HG03097 (cell line): ENCODE measurements at regions not wholly inside any gene's neighbourhood (a gene's known extent, or its start where the extent isn't known, plus 50 kb on each side); places are given as distances from the start of the nearest gene placed in this dataset.
"Not testable (repeated sequence)": the region's sequence is repeated elsewhere in the genome, so short reads cannot be mapped to it uniquely, and the experiment has no call there.

Experiments
- ATAC-seq: cut with Tn5 transposase; IDR thresholded peaks from one replicate; pipeline ENCODE4 v1.9.1; 2021; ENCODE audit not compliant: unreplicated experiment, low FRiP score

DNA sequence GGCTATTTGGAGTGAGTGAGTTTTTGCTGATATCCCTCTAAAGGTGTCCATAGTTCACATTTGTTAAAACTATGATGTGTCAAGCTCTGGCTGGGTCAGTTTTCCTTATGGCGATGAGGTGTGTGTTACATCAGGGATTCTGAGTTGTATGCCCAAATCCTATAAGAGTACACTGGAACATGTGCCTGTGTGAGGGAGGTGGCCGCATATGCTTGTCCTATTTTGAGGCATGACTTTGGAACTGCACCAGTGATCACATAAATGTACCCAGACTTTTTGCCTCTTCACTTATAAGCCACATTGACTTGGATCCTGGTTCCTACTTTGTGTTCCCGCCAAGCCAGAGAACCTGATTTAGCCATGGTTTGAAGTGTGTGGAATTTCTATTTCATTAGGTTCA is 140.3 kb upstream of the RXFP2 start:
- ATAC-seq: no peak

- ATAC-seq: no peak
Observed at GRCh38 chr13:31605076-31605860, 134.1 kb upstream of the RXFP2 start.

DNA sequence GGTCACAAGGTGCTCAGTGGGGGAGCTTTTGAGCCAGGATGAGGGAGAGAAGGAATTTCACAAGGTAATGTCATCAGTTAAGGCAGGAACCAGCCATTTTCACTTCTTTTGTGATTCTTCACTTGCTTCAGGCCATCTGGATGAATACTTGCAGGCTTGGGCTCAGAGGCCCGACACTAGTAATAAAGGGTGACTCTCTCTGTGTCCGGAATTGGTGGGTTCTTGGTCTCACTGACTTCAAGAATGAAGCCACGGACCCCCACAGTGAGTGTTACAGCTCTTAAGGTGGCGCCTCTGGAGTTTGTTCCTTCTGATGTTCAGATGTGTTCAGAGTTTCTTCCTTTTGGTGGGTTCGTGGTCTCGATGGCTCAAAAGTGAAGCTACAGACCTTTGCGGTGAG is 131.8 kb upstream of the RXFP2 start:
- ATAC-seq: not testable (repeated sequence)

DNA sequence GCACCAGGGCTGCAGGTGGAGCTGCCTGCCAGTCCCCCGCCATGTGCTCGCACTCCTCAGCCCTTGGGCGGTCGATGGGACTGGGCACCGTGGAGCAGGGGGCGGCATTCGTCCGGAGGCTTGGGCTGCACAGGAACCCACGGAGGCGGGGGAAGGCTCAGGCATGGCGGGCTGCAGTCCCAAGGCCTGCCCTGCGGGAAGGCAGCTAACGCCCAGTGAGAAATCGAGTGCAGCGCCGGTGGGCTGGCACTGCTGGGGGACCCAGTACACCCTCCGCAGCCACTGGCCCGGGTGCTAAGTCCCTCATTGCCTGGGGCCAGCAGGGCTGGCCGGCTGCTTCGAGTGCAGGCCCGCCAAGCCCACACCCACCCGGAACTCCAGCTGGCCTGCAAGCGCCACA is 130.5 kb upstream of the RXFP2 start:
- not testable (repeated sequence) for ATAC-seq

DNA sequence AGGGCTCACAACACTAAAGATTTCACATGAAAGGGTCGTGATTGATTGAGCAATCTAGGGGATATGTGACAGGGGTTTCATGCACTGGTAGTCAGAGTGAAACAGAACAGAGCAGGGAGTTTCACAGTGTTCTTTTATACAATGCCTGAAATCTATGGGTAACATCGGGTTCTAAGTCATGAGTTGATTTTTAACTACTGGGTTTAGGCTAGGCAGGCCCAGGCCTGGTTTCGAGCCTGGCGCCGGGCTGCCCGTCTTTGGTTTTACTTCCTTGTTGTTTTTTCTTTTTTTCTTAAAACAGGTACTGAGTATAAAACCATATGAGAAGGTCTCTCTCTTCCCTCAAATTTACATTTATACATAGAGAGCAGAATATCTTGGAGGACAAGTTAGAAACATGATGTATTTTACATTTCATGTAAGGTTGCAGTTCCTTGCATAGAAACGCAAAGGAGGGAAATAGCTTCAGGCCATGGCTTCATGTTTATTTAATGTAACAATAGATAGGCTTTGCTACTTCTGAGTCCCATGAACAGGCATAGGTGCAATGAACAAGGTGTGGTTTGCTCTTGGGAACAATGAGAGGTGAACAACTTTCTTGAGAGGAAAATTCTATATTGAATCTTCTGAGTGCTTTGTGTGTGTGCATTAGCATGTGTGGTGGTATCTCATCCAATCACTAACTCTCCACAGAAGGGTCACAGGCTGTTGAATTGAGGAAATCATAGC is 128.9 kb upstream of the RXFP2 start:
- no peak for ATAC-seq

DNA sequence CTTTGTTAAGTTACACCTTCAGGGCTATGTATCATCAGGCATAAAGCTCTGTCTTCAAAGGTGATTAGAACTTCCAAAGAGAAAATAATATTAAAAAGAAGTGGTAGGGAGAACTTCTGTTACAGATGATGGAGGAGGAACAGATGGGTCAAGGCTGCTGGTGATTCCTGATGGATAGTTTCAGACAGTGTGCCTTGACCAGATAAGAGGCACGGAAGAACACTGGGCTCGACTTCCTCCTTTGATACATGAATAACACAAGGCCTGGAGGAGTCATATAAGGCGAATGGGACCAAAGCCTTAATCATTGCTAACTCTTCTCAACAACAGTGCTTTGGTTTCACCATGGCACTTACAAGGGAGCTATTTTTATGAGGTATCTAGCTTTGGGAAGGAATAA is 128.1 kb upstream of the RXFP2 start:
- ATAC-seq: no peak

GRCh38 chr13:31614073-31614472 is 125.3 kb upstream of the RXFP2 start:
- ATAC-seq: no peak

GRCh38 chr13:31614704-31615103 is 124.6 kb upstream of the RXFP2 start:
- no peak for ATAC-seq

GRCh38 chr13:31625115-31625514 is 114.2 kb upstream of the RXFP2 start:
- ATAC-seq: no peak

GRCh38 chr13:31627097-31627845 is 112.1 kb upstream of the RXFP2 start:
- ATAC-seq: no peak

DNA sequence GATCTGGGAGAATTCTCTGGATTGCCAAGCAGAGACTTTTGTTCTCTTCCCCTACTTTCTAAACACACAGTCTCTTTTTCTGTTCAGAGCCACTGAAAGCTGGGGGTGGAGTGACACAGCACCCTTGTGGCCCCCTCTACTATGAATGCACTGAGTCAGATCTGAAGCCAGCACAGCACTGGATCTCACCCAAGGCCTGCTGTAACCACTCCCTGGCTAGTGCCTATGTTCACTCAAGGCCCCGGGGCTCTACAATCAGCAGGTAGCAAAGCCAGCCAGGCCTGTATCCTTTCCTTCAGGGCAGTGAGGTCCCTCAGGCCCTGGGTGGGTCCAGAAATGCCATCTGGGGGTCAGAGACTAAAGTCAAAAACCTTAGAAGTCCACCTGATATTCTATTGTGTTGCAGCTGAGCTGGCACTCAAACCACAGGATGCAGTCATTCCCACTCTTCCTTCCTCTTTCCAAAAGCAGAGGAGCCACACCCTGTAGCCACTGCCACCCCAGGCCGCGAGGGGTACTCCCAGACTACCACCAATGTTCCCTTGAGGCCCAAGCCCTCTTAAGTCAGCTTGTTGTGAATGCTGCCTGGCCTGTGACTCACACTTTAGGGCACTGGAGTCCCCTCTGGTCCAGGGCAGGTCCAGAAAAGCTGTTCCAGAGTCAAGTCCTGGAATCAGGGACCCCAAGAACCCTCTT is 110.1 kb upstream of the RXFP2 start:
- no peak for ATAC-seq

DNA sequence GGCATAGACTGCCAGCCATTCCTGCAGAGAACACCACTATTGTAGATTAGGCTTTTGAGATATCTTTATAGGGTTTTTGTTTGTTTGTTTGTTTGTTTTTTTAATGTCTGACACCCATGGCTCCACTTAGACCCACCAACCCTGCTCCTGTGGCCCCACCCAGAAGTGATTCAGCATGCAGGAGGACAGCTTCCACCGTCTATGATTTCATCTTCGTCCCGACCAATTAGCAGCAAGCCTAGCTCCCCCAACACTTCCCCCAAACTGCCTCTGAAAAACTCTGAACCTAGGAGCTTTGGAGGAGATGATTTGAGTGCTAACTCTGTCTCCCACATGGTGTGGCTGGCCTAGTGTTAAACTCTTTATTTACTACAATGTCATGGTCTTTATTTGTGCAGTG is 108.3 kb upstream of the RXFP2 start:
- no peak for ATAC-seq

DNA sequence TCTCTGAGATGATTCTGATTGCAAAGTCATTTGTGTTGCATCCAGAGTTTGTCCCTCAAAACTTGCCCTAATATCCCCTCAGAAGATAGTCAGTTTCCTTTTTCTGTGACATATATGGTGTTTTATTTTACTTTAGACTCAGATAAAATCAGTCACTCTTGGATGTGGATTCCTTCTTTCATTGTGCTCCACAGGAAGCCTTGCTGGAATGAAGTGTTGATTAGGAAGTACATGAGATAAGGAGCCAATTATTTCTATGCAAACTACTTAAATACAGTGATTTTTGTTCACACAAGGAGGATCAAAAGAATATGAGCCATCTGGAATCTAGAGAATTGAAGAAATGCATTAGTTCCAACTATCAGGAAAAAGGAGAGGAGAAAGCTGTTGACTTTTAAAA is 107.6 kb upstream of the RXFP2 start:
- no peak for ATAC-seq

DNA sequence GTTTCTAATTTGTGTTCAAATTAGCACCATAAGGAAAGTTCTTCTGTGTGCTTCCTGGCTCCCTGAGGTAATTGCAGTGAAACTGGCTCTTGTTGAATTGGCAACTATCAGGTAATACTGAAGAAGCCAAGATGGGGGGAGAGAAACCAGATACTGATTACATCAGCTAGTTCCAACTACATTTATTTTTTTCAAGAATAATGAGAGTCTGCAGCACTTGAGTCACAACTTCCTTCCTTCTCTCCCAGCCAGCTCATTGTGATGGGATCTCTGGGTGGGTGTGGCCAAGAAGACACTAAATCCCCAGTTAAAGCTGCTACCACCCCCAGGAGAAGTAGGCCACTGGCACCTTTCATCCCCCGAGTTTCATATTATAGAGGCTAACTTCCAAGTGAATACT is 100.7 kb upstream of the RXFP2 start:
- no peak for ATAC-seq

DNA sequence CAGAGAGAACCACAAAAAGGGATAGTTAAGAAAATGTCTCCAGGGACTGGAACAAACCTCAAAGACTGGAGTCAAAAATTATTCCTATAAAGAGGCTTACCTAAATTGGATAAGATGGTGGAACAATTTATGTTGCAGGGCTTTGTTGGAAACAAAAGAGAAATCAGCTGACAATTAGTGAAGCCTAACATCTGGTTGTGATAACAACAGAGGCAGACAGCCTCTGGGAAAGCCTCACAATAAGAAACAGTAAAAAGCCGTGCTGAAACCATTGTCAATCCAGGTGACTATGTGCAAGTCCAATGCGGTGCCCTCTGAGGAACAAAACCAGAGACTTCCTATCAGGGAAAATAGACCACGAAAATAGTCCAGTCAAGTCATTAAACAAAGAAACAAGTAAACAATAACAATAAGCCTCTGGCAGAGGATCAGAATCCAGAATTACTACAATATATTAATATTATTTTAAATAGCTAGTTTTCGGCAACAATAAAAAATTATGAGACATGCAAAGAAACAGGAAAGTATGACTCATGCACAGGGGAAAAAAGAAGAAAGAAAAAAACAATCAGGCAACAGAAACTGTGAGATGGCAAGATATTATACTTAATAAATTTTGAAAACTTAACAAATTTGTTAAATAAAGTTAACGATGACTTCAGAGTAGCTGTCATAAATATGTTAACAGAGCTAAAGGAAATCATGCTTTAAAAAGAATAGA is 99.7 kb upstream of the RXFP2 start:
- no peak for ATAC-seq

- ATAC-seq: no peak
Observed at GRCh38 chr13:31649766-31650165, 89.6 kb upstream of the RXFP2 start.

DNA sequence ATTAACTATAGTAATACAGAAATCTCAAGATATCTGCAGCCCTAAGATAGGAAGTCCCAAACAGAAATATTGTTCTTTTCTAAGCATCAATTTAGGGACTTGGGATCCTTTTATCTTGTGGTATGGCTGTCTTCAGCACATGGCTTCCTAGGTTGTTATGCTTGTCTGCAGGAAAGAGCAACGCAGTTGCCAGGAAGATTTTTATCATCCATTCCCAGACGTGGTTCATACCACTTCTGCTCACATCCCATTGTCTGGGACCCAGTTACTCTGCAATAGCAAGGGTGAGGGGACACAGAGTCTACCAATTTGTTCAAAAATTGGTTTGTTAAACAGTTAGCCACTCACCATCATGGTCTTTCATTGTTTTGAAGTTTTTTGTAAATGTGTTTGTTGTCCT is 85.6 kb upstream of the RXFP2 start:
- ATAC-seq: no peak

GRCh38 chr13:31663880-31664585 is 75.3 kb upstream of the RXFP2 start:
- no peak for ATAC-seq

DNA sequence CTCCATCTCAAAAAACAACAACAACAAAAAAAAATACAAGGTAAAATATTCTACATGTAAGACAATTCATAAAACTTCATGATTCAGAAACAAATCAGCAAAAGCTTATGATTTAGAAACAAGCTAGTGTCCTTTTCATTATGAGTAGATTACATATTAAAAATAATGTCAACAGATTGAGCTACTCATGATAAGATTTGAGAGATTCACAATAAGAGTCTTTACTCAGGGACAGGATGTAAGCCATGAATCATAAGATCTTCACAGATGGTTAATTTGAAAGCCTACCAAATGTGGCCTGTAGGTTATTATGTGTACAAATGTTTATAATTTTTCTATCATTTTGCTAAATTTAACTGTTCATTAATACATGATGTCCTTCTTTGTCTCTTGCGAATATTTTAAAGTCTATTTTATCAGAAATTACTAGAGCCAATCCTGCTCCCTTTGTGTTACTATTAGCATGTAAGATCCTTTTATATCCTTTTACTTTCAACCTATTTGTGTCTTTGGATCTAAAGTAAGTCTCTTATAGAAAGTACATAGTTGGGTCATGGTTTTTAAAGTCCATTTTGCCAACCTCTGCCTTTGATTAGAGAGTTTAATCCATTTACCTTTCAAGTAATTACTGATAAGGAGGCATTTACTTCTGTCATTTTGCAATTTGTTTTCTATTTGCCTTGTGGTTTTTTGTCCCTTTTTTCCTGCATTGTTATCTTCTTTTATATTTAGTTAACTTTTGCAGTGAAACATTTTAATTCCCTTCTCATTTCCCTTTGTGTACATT is 68.3 kb upstream of the RXFP2 start:
- no peak for ATAC-seq
